DND-41 (cell line): ENCODE measurements at regions not wholly inside any gene's neighbourhood (a gene's known extent, or its start where the extent isn't known, plus 50 kb on each side); places are given as distances from the start of the nearest gene placed in this dataset.

Experiments
- EZH2 ChIP-seq: IDR thresholded peaks from 3 replicates; pipeline ENCODE4 v1.6.1; 2012; ENCODE audit warnings: borderline replicate concordance, low read depth, mild to moderate bottlenecking, moderate library complexity, low read length, inconsistent platforms; ENCODE audit not compliant: severe bottlenecking
- TF ChIP-seq, protein P1 (sequence below): IDR thresholded peaks from 2 replicates; pipeline ENCODE4 v1.5.1; 2012; ENCODE audit warnings: borderline replicate concordance, low read length, moderate library complexity, mild to moderate bottlenecking; ENCODE audit not compliant: poor library complexity, severe bottlenecking; ENCODE audit errors: extremely low read depth

DNA sequence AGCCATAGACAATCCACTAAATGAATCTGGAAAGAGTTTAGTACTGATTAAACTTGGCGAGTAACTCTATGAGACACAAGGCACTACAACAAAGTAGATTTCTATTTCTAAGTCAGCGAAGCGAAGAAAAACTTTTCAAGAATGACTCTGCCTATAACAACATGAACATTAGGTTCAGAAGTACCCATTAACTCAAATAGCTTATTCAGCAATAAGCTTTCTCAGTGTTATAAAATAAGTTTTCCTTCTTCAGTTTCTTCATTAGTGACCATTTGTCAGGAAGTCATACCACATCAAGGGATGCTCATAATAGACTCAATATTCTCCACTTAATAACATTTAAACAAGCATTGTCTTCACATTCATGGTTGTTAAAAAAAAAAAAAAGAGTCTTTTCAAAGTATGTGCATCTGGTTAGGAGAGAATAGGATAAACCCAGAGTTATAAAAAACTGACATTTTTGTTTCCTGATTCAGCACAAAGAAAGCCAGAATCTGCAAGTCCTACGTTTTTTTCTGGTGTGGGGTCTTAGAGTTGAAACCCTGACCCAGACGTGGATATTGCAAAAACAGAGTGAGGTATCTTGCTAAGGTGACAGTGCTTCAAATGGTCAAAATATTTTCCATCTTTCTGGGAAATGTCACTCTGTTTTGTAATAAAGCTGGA, 148.2 kb upstream of the PREP start:
- TF ChIP-seq, protein P1, sequence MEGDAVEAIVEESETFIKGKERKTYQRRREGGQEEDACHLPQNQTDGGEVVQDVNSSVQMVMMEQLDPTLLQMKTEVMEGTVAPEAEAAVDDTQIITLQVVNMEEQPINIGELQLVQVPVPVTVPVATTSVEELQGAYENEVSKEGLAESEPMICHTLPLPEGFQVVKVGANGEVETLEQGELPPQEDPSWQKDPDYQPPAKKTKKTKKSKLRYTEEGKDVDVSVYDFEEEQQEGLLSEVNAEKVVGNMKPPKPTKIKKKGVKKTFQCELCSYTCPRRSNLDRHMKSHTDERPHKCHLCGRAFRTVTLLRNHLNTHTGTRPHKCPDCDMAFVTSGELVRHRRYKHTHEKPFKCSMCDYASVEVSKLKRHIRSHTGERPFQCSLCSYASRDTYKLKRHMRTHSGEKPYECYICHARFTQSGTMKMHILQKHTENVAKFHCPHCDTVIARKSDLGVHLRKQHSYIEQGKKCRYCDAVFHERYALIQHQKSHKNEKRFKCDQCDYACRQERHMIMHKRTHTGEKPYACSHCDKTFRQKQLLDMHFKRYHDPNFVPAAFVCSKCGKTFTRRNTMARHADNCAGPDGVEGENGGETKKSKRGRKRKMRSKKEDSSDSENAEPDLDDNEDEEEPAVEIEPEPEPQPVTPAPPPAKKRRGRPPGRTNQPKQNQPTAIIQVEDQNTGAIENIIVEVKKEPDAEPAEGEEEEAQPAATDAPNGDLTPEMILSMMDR: no peak
- no peak for TF ChIP-seq EZH2
